ENCODE measurements at regions not wholly inside any gene's neighbourhood (a gene's known extent, or its start where the extent isn't known, plus 50 kb on each side); places are given as distances from the start of the nearest gene placed in this dataset.

- TF ChIP-seq CTCF (IDR thresholded peaks at IDR 0.05) (no peak), POLR2AphosphoS5 (IDR thresholded peaks at IDR 0.05) (no peak), POLR2A (IDR thresholded peaks at IDR 0.05) (no peak), EP300 (IDR thresholded peaks at IDR 0.05) (no peak)
- Histone ChIP-seq H3K36me3 (no peaks in the 10 kb centered on the region), H3K27me3 (peaks cover 0 to 8% (median 0%) of the 10 kb centered on the region in 3 donors), H3K27ac (no peak overlapping the region), H3K9me3 (no peaks in the 10 kb centered on the region), H3K4me1 (no peaks in the 10 kb centered on the region), H3K4me3 (no peak overlapping the region)
- whole genome bisulfite sequencing, 5 donors, result 85 to 93% (median 89%) methylated on average over 6 of the region's 6 CpGs
- no peak for DNase-seq
- intact Hi-C loops (cut with DNase I; ENCODE audit: low total_unique reads), result no loop called here
Observed at GRCh38 chr11:31969359-31969702, 121.5 kb upstream of the RCN1 start.

- Histone ChIP-seq H3K9me3 (no peaks in the 10 kb centered on the region), H3K36me3 (no peaks in the 10 kb centered on the region), H3K4me1 (no peaks in the 10 kb centered on the region), H3K27ac (no peak overlapping the region), H3K27me3 (peaks cover 0 to 8% (median 0%) of the 10 kb centered on the region in 3 donors), H3K4me3 (no peak overlapping the region)
- 71 to 85% (median 79%) methylated on average over 13 of the region's 13 CpGs for WGBS, 5 donors
- TF ChIP-seq POLR2AphosphoS5 (IDR thresholded peaks at IDR 0.05), result no peak
- peak in 1 of 2 donors; percentile 24 for DNase-seq
- intact Hi-C loops (cut with DNase I; ENCODE audit: low total_unique reads), result no loop called here
Observed at GRCh38 chr11:31968461-31969358, 122.2 kb upstream of the RCN1 start.

GRCh38 chr11:31967404-31968130 lies 123.3 kb upstream of the RCN1 start:
- no peaks in the 10 kb centered on the region for H3K36me3 ChIP-seq
- no peak overlapping the region for H3K4me3 ChIP-seq
- no peak for DNase-seq
- intact Hi-C loops (cut with DNase I; ENCODE audit: low total_unique reads), result no loop called here
- no peaks in the 10 kb centered on the region for H3K4me1 ChIP-seq
- no peak for TF ChIP-seq EP300 (IDR thresholded peaks at IDR 0.05)
- TF ChIP-seq POLR2A (IDR thresholded peaks at IDR 0.05), result no peak
- TF ChIP-seq CTCF (IDR thresholded peaks at IDR 0.05), result no peak
- no peak for TF ChIP-seq POLR2AphosphoS5 (IDR thresholded peaks at IDR 0.05)
- 69 to 83% (median 79%) methylated on average over 5 to 7 of the region's 7 CpGs for WGBS, 5 donors
- no peak overlapping the region for H3K27ac ChIP-seq
- no peaks in the 10 kb centered on the region for H3K9me3 ChIP-seq
- no peaks in the 10 kb centered on the region for H3K27me3 ChIP-seq

- WGBS, 5 donors, result 63 to 74% (median 71%) methylated on average over 9 of the region's 9 CpGs
- Histone ChIP-seq H3K27me3 (no peaks in the 10 kb centered on the region), H3K4me3 (no peak overlapping the region), H3K36me3 (no peaks in the 10 kb centered on the region), H3K27ac (no peak overlapping the region), H3K4me1 (no peaks in the 10 kb centered on the region), H3K9me3 (no peaks in the 10 kb centered on the region)
- no peak for TF ChIP-seq CTCF (IDR thresholded peaks at IDR 0.05)
- no peak for TF ChIP-seq POLR2A (IDR thresholded peaks at IDR 0.05)
- TF ChIP-seq EP300 (IDR thresholded peaks at IDR 0.05), result no peak
- TF ChIP-seq POLR2AphosphoS5 (IDR thresholded peaks at IDR 0.05), result no peak
- intact Hi-C loops (cut with DNase I; ENCODE audit: low total_unique reads), result no loop called here
- no peak for DNase-seq
Observed at GRCh38 chr11:31966846-31967245, 124.0 kb upstream of the RCN1 start.
